GM21717 (cell line): ENCODE measurements at regions not wholly inside any gene's neighbourhood (a gene's known extent, or its start where the extent isn't known, plus 50 kb on each side); places are given as distances from the start of the nearest gene placed in this dataset.

ENCODE experiments used
- ATAC-seq: cut with Tn5 transposase; IDR thresholded peaks from one replicate; pipeline ENCODE4 v1.9.1; 2021; ENCODE audit warnings: mild to moderate bottlenecking, moderate library complexity; ENCODE audit not compliant: unreplicated experiment

DNA sequence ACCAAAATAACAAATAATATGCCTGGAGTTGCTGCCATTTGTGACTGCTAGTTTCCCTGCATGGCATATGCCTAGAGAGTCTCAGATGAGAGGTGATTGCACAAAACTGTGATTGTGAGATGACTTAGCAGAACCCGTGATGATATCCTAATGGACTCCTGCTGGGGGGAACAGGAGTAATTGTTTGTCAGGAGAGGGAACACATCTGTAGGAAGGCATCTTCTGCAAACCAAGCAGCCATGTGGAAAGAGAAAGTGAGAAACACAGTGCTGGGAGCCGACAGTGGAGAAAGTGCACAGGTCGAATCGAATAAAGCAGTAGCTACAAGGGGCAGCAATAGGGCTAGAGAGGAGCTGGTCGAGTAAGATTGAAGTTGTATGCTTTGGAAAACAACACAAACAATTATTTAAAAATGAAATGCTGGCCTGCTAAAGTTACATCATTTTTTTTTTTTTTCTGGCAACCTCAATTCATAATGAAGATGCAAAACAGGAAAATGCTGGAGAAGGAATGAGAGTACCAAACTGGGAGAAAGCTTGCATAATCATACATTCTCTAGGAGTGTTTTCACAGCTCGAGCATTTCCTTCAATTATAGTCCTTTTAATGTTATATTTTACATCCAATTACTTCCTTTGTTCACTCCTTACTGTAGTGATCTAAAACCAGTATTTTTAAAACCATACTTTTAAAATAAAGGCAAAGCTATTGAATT, 494.2 kb upstream of the AGTR1 start:
- ATAC-seq, result no peak

DNA sequence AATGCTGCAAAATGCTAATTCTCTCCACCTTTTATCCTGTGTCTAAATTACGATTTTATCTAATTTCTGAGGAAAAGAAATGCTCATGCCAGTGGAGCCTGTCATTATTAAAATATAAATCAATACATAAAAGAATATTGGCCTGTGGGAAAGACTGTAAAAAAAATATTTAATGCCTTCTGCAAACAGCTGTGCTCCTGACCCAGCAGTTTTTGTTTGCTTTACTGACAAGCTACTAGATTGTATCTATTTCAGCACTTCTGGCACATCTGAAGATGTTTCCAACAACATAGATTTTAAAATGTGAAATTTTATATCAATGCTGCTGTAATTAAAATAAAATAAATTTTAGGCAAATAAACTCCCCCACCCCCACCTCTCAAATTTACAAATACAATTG, 493.6 kb upstream of the AGTR1 start:
- ATAC-seq, result no peak

DNA sequence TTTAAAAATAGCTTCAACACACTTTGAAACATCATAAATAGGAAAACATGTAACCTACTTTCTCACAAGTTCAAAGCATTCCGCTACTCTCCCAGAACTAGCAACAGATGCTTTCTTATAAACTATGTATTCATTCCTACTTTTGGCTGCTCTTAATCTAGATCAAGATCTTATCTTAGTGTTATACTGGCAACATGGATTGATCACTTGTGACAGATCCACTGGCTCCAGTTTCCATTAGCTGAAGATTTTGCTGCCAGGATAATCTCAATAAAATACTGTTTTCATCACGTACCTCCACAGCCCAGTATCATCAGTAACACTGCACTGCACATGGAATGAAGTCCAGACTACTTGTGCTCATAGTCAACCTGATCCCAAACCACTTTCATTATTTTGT, 491.7 kb upstream of the AGTR1 start:
- ATAC-seq, result no peak

DNA sequence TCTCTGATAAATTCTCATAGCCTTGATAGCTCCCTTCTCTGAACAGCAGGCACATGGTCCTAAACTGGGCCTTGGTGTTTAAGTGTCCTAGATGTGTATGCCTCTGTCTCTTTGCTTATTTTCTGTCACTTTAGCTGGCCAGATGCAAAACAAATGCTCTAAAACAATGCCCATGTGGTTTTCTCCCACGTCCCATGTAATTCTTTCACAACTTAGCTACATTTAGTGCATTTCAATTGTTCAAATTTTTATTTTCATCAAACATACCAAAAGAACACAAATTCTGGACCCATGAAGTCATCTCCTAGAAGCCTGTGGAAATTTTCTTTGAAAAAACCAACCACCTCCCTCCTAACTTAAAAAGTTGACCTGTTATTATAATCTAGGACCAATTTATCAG, 491.3 kb upstream of the AGTR1 start:
- no peak for ATAC-seq

DNA sequence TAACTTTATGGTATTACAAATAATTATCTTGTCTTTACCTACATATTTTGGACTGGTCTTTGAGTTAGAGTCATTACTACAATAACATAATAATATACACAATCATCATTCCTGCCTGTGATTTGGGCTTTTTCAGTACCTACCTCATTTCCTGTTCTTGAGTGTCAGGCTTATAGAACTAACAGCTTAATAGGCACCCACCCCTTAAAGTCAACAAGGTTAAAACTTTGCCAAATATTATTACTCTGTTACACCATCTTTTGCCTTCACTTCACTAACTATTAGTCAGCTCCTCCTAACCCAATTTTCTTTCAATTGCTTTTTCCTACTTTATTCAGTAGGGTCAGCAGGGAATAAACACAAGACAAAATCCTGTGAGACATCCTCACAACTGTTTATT, 488.7 kb upstream of the AGTR1 start:
- no peak for ATAC-seq

DNA sequence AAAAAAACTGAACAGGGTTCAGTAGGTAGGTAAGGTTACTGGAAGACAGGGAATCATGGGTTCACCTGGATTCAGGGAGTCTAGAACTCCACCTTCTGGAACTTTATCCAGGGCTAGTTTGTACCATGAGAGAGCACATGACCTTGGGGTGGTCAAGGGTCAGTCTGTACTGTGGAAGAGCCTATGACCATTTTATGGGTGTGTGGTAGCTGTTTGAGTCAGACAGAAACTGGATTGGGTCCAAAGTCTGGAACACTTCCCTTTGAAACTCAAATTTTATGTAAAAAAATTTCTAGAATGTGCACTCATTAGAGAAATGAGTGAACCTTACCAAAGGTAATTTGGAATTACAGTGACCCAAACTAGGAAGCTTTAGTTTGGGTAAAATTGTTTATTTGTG, 486.0 kb upstream of the AGTR1 start:
- no peak for ATAC-seq

DNA sequence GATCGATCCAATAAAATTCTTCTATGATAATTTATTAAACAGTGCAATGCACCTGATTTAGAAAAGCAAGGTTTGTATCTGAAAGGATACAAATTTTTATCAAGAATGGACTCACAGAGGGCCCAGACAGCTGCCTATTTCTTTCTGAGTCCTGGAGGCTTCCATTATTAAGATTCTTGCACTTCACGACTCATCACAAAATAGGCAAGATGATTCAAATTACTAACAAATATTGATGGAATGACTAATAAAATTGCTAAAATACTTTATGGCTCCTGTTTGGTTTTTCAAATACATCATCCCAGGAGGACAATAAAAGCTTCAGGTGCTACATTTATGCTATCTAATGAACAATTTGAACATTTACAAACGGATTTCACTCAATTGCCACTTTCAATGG, 483.0 kb upstream of the AGTR1 start:
- ATAC-seq, result no peak

DNA sequence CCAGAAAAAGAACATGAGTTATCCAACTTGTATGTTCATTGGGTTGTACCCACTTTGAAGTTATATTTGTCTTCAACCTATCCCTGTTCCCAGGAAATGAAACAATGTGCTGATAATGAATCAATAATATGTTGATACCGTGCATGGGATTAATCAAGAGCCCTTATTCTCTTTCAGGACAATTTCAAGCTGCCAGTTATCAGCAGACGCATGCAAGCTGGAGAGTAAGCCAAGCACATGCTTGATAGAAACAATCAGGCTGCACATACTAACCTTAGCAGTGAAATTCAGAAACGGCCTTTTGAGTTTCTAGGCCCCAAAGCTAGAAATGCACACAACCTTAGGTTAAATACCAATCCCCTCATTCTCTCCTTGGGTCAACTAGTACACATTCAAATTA, 480.4 kb upstream of the AGTR1 start:
- ATAC-seq, result no peak

DNA sequence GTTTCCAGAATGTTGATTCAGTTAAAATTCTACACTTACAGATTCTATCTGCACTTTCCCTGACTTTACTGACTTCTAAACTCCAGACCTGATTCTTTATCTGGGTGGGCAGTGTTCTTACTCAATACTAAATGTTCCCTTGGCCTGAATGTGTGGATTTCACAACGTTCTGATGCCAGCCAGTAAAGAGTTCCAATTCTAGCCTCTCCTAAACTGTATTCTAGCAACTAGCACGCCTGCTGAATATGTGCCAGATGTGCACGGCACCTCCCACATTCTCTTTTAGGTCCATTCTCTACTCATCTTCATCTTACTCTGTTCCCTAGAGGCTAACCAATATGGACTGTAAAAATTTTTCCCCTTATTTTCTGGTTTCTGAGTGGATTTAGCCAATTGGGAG, 479.5 kb upstream of the AGTR1 start:
- ATAC-seq, result no peak

DNA sequence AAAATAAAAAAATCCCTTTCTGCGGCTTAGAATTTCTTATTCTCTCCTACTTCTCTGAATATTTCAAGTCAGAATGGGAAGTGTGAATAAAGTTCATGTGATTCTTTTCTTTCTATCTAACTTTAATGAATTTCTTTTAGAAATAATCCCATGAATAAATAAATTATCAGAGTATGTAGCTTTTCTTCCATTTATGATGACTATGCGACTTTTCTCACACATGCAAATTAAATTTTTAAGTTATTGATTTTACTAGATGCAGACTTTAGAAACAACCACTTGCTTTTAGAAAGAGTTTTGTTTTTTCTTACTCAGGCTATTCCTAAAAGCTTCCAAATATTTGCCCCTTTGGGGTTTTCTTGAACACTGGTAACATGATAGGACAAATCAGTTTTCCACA, 477.7 kb upstream of the AGTR1 start:
- ATAC-seq, result no peak

DNA sequence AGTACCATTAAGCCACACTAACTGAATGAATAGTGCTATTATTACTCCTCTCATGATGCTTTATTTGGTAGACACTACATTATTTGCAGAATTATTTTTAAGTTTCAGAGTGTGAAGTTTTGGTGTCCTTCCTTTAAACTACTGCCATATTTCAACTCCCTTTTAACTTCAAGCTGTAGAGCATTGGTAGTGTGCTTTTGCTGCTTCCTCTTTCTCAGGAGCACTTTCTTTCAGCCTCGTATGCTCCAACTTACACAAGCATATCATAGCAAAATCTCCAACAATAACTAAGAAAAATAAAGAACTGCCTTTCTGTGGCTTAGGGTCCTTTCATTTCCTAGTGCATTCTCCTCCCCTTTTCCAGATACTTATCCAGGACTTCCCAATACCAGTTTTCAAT, 476.4 kb upstream of the AGTR1 start:
- no peak for ATAC-seq

DNA sequence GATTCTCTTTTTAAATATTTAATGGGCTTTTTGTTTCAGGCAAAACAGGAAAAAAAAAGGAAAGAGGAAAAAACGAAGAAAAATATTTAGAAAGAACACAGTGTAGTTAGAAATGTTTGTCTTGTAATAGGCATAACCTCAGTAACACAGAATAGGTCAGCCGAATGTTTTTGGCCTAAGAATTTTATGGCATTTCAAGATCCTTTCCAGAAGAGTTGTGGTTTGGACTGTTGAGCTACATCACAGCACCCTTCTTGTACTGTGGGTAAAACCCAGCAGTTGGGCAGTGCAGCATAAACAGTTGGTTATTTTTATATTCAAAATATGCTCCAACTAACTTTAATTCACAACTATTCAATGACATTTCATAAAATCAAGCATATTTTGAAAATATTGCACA, 474.4 kb upstream of the AGTR1 start:
- no peak for ATAC-seq

DNA sequence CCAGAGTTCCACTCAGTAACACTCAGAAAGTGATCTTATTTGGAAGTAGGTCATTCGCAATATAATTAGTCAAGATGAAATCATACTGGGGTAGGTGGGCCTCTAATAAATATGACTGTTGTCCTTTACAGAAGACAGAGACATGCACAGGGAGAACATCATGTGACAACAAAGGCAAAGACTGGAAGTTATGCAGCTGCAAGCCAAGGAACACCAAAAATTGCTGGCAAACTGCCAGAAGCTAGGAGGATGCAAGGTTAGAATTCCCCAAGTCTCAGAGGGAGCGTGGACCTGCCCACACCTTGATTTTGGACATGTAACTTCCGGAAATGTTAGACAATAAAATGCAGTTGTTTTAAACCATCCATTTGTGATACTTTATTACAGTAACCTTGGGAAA, 471.5 kb upstream of the AGTR1 start:
- ATAC-seq, result no peak

DNA sequence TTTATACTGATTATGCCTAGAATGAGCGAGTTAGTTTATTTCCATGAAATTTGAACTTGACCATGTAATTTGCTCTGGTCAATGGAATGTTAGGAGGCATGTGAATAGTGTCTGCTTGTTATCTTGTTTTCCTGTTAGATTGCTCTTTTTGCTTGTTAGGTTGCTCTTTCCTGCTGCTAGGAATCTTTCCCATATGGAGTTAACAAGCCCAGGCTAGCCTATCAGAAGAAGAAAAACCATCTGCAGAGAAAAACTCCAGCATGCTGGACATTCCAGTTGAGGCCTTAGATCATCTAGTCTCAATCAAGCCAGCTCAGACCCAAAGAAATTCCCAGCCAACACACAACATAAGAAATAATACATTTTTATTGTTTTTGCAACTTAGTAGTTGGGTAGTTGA, 470.2 kb upstream of the AGTR1 start:
- no peak for ATAC-seq

DNA sequence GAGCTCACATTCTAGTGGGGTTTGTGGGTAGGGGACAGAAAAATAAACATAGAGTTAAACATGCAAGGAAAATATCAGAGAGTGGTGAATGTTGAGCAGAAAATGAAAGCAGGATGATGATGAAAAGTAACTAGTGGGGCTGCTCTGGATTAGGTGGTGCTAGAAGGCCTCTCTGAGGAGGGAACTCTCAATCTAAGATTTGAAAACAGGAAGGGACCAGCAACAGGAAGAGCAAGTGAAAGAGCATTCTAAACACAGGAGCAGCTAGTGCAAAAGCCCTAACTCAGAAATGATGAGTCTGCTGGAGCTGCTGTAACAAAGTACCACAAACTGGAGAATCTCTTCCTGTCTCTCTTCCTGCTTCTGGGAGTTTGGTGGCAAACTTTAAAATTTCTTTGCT, 468.6 kb upstream of the AGTR1 start:
- peak; percentile 74 for ATAC-seq

DNA sequence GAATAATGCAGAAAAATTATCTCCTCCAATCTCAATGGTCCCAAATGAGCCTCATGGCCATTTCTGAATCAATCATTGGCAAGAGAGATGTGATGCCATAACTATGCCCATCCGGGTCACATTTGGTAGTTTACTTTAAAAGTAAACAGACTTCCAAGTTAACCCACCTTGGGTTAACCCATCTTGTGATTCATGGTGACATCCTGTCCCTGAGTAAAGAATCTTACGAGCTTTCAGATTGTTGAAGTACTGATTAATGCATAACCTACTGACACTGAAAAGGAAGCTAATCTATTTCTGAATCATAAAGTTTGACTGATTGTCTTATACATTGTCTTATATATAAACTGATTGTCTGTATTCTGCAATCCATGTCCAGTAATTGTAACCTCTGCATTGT, 467.2 kb upstream of the AGTR1 start:
- no peak for ATAC-seq

DNA sequence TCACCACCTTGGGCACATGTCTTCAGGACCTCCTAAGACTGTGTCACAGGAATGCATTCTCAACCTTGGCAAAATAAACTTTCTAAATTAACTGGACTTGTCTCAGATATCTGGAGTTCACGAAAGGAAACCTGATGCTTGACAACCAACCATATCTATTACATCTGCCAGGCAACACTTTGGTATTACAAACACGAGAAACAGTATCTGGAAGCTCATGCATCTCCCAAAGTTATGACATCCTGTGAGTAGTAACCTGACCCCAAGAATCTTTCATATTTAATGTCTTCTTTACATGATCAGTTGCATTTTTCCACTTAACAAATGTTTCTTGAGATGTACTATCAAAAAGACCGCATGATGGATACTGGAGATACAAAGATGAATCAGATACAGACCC, 465.3 kb upstream of the AGTR1 start:
- ATAC-seq, result no peak

DNA sequence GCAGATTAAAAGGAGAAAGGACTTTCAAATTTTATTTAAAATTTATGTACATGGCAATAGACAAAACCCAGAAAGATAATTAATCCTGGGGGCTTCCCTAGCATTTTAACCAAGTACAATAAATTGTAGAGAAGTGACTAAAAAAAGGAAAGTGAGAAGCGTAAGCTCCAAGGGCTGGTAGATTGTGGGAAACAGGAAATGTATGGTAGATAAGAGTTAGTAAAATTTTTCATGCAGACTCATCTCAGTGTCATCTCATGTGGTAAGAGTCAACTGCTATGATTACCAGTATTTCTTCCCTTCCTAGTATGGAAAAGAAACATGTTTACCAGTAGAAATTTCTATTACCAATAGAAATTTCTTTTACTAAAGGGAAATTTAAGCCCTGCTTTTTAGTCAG, 464.3 kb upstream of the AGTR1 start:
- no peak for ATAC-seq

DNA sequence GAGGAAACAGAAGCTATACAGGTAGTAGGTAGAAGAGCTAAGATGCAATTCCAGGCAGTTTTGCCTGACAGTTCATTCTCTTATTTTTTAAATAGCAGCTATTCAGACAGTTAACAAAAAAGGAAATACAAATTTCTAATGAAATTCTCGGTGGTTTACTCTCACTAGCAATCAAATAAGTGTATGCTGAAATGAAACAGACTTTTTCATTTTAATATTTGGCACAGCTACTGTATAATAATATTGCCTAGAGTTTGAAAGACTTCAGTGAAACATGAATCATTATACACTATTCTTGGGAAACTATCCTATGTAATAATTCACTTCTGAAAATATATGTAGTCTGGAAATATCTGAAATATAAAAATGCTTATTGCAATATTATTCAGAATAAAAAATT, 463.2 kb upstream of the AGTR1 start:
- ATAC-seq, result no peak

DNA sequence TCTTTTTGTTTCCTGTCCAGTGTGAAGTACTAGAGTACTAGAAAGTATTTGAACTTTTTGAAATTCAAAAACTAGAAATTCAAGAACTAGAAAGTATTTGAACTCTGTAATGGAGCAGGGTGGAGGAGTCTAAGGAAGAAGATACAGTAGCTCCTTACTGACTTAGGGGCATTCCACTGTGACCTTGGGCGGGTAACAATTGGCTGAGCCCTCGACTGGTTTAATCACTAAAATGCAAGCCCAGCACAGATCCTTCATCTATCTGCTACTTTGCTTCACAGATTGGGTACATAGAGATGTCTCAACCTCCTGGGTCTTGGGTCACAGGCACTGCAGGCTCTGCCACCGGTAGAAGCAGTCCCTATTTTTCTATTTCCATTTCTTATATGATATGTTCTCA, 462.1 kb upstream of the AGTR1 start:
- ATAC-seq, result no peak

DNA sequence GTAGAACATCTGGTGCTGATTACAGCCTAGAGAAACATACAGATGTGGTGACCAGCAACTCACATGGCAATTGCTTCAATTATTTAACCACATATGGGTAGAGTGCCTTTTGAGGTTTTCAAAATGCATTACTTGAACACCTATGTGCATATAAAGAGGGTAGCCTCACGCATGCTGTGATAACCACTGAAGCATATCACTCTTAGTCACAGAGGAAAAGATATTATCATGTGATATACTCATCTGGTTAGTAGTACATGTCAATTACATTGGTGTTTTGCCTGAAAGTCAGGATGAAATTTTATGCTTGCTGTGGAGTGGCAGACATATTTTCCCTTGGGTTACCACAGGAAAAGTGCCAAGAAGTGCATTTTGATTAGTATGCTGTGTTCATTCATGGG, 459.3 kb upstream of the AGTR1 start:
- no peak for ATAC-seq

DNA sequence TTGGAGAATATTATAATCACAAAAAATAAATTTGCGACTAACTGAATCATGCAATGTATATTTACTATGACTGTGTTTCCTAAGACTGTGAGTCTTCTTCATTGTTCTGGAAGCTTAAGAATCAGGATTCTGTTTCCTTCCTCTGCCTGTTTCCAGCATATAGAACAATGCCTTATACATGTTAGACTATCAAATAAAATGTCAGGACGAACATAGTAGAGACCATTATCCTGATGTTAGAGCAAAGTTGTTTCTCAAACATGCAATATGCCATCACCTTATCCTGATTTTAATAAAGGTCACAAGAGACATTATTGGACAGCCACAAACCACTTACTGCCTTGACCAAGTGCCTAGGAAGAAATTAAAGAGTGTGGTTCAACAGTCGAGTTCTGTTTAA, 457.4 kb upstream of the AGTR1 start:
- no peak for ATAC-seq

DNA sequence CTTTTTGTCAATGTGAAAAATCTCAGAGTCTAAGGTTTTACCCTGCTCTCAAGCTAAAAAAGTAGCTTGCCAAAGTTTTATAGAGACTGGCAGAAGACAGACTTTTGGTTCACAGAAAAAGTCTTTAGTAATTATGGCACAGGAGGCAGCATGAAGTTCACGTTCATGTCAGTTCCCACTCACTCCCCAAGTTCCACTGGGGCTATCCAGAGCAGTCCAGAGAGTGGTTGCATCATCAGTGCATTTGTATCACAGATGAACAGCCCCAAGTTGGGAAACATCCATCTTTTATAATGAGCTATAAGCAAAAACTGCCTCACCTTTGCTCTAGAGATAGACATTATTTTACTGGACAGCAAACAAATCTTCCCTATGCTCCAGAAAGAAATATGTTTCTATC, 454.1 kb upstream of the AGTR1 start:
- ATAC-seq, result no peak
